Endothelial cell of umbilical vein (primary cell): ENCODE measurements at regions not wholly inside any gene's neighbourhood (a gene's known extent, or its start where the extent isn't known, plus 50 kb on each side); places are given as distances from the start of the nearest gene placed in this dataset.

Experiments used
- BruUV-seq: library from RNA; stranded (reverse); fragments of 400-500 nt; replicated peaks from 2 replicates; lab custom pipeline; 2021; lab: Mats Ljungman, UMichigan
- CTCF ChIA-PET: fragments of 300-600, 350-600 bp; sonication (Branson Sonifier 250); formaldehyde crosslinking; loops from one replicate; lab custom pipeline; 2021; ENCODE audit warnings: antibody characterized with exemption, inconsistent platforms; lab: Charles Lee
- POLR2A ChIA-PET: fragments of 300-600, 350-600 bp; sonication (Branson Sonifier 250); formaldehyde crosslinking; loops from one replicate; lab custom pipeline; 2021; ENCODE audit warnings: antibody characterized with exemption, inconsistent platforms; lab: Charles Lee
- DNase-seq: peaks from one replicate; pipeline ENCODE4 v3.0.0-alpha.2; 2011; ENCODE audit warnings: low read depth, low spot score
- FAIRE-seq: peaks from 2 replicates; lab custom pipeline; 2011; peaks lifted over from hg19 to GRCh38; lab: Jason Lieb, UNC
- H2AFZ ChIP-seq: 2 replicates; pipeline ENCODE4 v1.6.0; 2012; ENCODE audit warnings: low read depth, low read length, control low read depth, inconsistent platforms
- H3K27ac ChIP-seq: 2 replicates; pipeline ENCODE4 v1.5.1; 2011; ENCODE audit warnings: low read depth, mild to moderate bottlenecking, control low read depth, low read length, moderate library complexity; ENCODE audit not compliant: insufficient read depth
- H3K27me3 ChIP-seq, 2 experiments: 2 replicates each; pipeline versions ENCODE4 v1.6.0 to v1.6.1; 2011; ENCODE audit warnings: low read length in 2 of 2, mixed read lengths in 1 of 2; ENCODE audit not compliant: control insufficient read depth in 2 of 2, insufficient read depth in 2 of 2
- H3K36me3 ChIP-seq, 2 experiments: 2 replicates in 1 of 2; 3 replicates in 1 of 2; pipeline ENCODE4 v1.5.1; 2011; ENCODE audit warnings: low read length in 2 of 2, mild to moderate bottlenecking in 1 of 2, moderate library complexity in 1 of 2; ENCODE audit not compliant: control insufficient read depth in 2 of 2, insufficient read depth in 2 of 2; ENCODE audit errors: extremely low read depth in 1 of 2
- H3K4me1 ChIP-seq: 3 replicates; pipeline ENCODE4 v1.5.1; 2011; ENCODE audit warnings: mild to moderate bottlenecking, low read length; ENCODE audit not compliant: control insufficient read depth, insufficient read depth; ENCODE audit errors: extremely low read depth
- H3K4me2 ChIP-seq: 2 replicates; pipeline ENCODE4 v1.6.1; 2011; ENCODE audit warnings: low read length, control low read depth, mixed read lengths; ENCODE audit not compliant: insufficient read depth
- H3K4me3 ChIP-seq, 3 experiments: fragments of 200-600 bp in 1 of 3; sonication (generic), shearing (Covaris generic) in 1 of 3; replicated peaks in 1 of 3; 2 replicates each; pipeline ENCODE4 v1.5.1; 2011 to 2016; ENCODE audit warnings: control low read depth in 3 of 3, low read length in 3 of 3, mild to moderate bottlenecking in 2 of 3, inconsistent platforms in 1 of 3, low read depth in 1 of 3, moderate library complexity in 1 of 3; ENCODE audit not compliant: insufficient read depth in 1 of 3
- H3K79me2 ChIP-seq: 2 replicates; pipeline ENCODE4 v1.6.0; 2012; ENCODE audit warnings: low read length, inconsistent platforms; ENCODE audit not compliant: control insufficient read depth, insufficient read depth
- H3K9ac ChIP-seq: replicated peaks from 2 replicates; pipeline ENCODE3; 2011; ENCODE audit warnings: low read length, control low read depth; ENCODE audit not compliant: insufficient read depth; ENCODE audit errors: extremely low read depth
- H3K9me1 ChIP-seq: replicated peaks from 3 replicates; pipeline ENCODE4 v1.6.0; 2011; ENCODE audit warnings: mild to moderate bottlenecking, low read length; ENCODE audit not compliant: control insufficient read depth, insufficient read depth; ENCODE audit errors: extremely low read depth
- H3K9me3 ChIP-seq: replicated peaks from 2 replicates; pipeline ENCODE4 v1.5.1; 2012; ENCODE audit warnings: low read length, inconsistent platforms; ENCODE audit not compliant: control insufficient read depth, insufficient read depth
- H4K20me1 ChIP-seq: replicated peaks from 2 replicates; pipeline ENCODE3; 2011; ENCODE audit warnings: mild to moderate bottlenecking, low read length; ENCODE audit not compliant: control insufficient read depth, insufficient read depth; ENCODE audit errors: extremely low read depth
- EZH2 ChIP-seq: IDR thresholded peaks from 2 replicates; pipeline ENCODE4 v1.6.1; 2012; ENCODE audit warnings: borderline replicate concordance, low read depth, mild to moderate bottlenecking, moderate library complexity, low read length, inconsistent platforms; ENCODE audit not compliant: severe bottlenecking
- FOS ChIP-seq: IDR thresholded peaks from 2 replicates; pipeline ENCODE4 v1.6.1; 2011; ENCODE audit warnings: mild to moderate bottlenecking, low read length, moderate library complexity, borderline replicate concordance; ENCODE audit not compliant: insufficient read depth
- GATA2 ChIP-seq: IDR thresholded peaks from 2 replicates; pipeline ENCODE4 v1.7.0; 2011; ENCODE audit warnings: low read depth, mild to moderate bottlenecking, moderate library complexity, mixed read lengths, low read length; ENCODE audit not compliant: insufficient read length, insufficient read depth
- JUN ChIP-seq: IDR thresholded peaks from 2 replicates; pipeline ENCODE4 v1.6.1; 2011; ENCODE audit warnings: borderline replicate concordance, low read depth; ENCODE audit not compliant: insufficient read length, insufficient read depth
- MYC ChIP-seq: IDR thresholded peaks from one replicate; pipeline ENCODE4 v1.6.1; 2011; ENCODE audit warnings: mild to moderate bottlenecking, low read depth, low read length
- POLR2A ChIP-seq: IDR thresholded peaks from 2 replicates; pipeline ENCODE4 v1.6.1; 2012; ENCODE audit warnings: low read depth, mild to moderate bottlenecking, control low read depth, low read length
- POLR2AphosphoS5 ChIP-seq: IDR thresholded peaks from 2 replicates; pipeline ENCODE4 v1.6.1; 2012; ENCODE audit warnings: low read depth, mild to moderate bottlenecking, control low read depth, low read length, moderate library complexity; ENCODE audit not compliant: insufficient read depth
- dilution Hi-C: fragments of 300-500 bp; cut with MboI; formaldehyde crosslinking; loops from one replicate; pipeline ENCODE4 v1.15.0; 2019; ENCODE audit warnings: low sequenced_read_pairs; ENCODE audit not compliant: extremely low pct_ligation_motif_present
- intact Hi-C: fragments of 100-400 bp; cut with micrococcal nuclease; formaldehyde crosslinking; loops from one replicate; pipeline ENCODE4 v1.10.0; 2022
- TF ChIP-seq, protein P1 (sequence below), 2 donors: IDR thresholded peaks; 1 replicate in 1 of 2; 2 replicates in 1 of 2; pipeline ENCODE4 v1.5.1; 2011; ENCODE audit warnings: low read length in 2 of 2, mild to moderate bottlenecking in 2 of 2, moderate library complexity in 2 of 2, control low read depth in 1 of 2, inconsistent platforms in 1 of 2, low read depth in 1 of 2; ENCODE audit not compliant: insufficient read depth in 1 of 2; ENCODE audit errors: extremely low read depth in 1 of 2
- TF ChIP-seq, protein P2 (sequence below): IDR thresholded peaks from 2 replicates; pipeline ENCODE4 v1.6.1; 2011; ENCODE audit not compliant: insufficient read depth, insufficient read length

DNA sequence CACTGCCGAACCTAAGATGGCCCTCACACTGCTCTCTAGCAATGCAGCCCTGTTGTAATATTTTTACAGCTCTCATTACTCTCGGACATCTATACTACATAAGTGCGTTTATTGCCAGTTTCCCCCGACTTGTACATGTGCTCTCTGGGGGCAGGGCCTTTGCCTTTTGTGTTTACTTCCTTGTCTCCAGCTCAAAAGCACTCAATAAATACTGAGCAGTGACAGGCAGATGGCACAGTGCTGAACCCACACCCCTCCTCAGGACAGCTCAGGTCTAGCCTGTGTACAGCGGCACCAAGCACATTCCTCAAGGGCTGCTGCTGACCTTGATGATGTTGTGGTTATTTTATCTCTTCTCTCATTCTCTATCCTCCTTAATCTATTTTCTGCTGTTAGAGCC lies 68.0 kb upstream of the ELMO1 start:
- TF ChIP-seq POLR2AphosphoS5: no peak
- no peak for TF ChIP-seq POLR2A
- no peak for TF ChIP-seq JUN
- no peak for TF ChIP-seq MYC
- TF ChIP-seq, protein P1, sequence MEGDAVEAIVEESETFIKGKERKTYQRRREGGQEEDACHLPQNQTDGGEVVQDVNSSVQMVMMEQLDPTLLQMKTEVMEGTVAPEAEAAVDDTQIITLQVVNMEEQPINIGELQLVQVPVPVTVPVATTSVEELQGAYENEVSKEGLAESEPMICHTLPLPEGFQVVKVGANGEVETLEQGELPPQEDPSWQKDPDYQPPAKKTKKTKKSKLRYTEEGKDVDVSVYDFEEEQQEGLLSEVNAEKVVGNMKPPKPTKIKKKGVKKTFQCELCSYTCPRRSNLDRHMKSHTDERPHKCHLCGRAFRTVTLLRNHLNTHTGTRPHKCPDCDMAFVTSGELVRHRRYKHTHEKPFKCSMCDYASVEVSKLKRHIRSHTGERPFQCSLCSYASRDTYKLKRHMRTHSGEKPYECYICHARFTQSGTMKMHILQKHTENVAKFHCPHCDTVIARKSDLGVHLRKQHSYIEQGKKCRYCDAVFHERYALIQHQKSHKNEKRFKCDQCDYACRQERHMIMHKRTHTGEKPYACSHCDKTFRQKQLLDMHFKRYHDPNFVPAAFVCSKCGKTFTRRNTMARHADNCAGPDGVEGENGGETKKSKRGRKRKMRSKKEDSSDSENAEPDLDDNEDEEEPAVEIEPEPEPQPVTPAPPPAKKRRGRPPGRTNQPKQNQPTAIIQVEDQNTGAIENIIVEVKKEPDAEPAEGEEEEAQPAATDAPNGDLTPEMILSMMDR (IDR thresholded peaks at IDR 0.05; ENCODE audit: extremely low read depth in 1 of 2, insufficient read depth in 1 of 2, low read depth in 1 of 2, low read length in 2 of 2): no peak
- no peak for FAIRE-seq
- Histone ChIP-seq H2AFZ (no peak overlapping the region), H3K36me3 (no peaks in the 10 kb centered on the region), H3K9me3 (no peaks in the 10 kb centered on the region), H3K79me2 (no peaks in the 10 kb centered on the region), H3K9me1 (no peaks in the 10 kb centered on the region), H3K9ac (no peak overlapping the region), H3K4me3 (no peak overlapping the region), H3K4me2 (no peak overlapping the region), H3K27ac (no peak overlapping the region), H3K27me3 (peaks cover 0 to 17% of the 10 kb centered on the region in 2 experiments), H4K20me1 (no peaks in the 10 kb centered on the region), H3K4me1 (no peaks in the 10 kb centered on the region)
- ChIA-PET CTCF (interaction anchor here (1.1 to 1.2 kb wide), 2 partner anchors 9 to 21 kb away, joined by 3 to 4 read pairs; no protein-coding TSS in a partner anchor), POLR2A (no interaction called here)
- intact Hi-C loops (no loop called here), dilution Hi-C loops (no loop called here)
- no TSS peak for BruUV-seq
- no peak for DNase-seq

DNA sequence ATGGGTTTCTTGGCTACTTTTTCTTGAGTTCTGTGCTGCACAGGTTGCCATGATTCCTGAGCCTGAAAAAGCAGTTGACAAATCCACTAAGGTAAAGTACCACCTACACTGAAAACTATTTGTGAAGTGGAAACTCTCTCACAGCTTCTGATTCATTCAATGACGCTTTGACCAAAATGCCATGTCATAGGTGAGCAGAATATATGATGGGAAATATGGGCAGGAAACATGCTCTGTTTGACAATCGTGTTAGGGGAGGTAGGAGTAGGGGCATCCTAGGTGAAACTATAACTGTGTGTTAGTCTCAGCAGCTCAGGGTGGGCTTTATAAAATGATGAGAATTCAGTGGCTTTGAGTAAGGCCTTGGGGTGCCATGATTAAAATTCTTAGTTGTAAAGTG lies 69.6 kb upstream of the ELMO1 start:
- TF ChIP-seq EZH2: no peak
- no peak for TF ChIP-seq FOS
- TF ChIP-seq POLR2AphosphoS5: no peak
- no peak for TF ChIP-seq GATA2
- TF ChIP-seq POLR2A: no peak
- TF ChIP-seq MYC: no peak
- TF ChIP-seq, protein P2, sequence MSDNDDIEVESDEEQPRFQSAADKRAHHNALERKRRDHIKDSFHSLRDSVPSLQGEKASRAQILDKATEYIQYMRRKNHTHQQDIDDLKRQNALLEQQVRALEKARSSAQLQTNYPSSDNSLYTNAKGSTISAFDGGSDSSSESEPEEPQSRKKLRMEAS: no peak
- TF ChIP-seq, protein P1 (IDR thresholded peaks at IDR 0.05; ENCODE audit: extremely low read depth in 1 of 2, insufficient read depth in 1 of 2, low read depth in 1 of 2, low read length in 2 of 2): no peak
- TF ChIP-seq JUN: no peak
- H3K4me1 ChIP-seq: no peaks in the 10 kb centered on the region
- ChIA-PET POLR2A (no interaction called here), CTCF (no interaction called here)
- H3K9me1 ChIP-seq: no peaks in the 10 kb centered on the region
- no peak overlapping the region for H3K9ac ChIP-seq
- DNase-seq: no peak
- H3K79me2 ChIP-seq: no peaks in the 10 kb centered on the region
- no peaks in the 10 kb centered on the region for H4K20me1 ChIP-seq
- no peaks in the 10 kb centered on the region for H3K36me3 ChIP-seq
- H3K27ac ChIP-seq: no peak overlapping the region
- BruUV-seq: no TSS peak
- no peak overlapping the region for H3K4me2 ChIP-seq
- no peak overlapping the region for H2AFZ ChIP-seq
- intact Hi-C loops (no loop called here), dilution Hi-C loops (no loop called here)
- FAIRE-seq: no peak
- H3K9me3 ChIP-seq: no peaks in the 10 kb centered on the region
- peaks cover 0 to 14% of the 10 kb centered on the region in 2 experiments for H3K27me3 ChIP-seq
- no peak overlapping the region for H3K4me3 ChIP-seq
